NCI-H1048 (cell line): ENCODE measurements at regions not wholly inside any gene's neighbourhood (a gene's known extent, or its start where the extent isn't known, plus 50 kb on each side); places are given as distances from the start of the nearest gene placed in this dataset.
"Not testable (repeated sequence)": the region's sequence is repeated elsewhere in the genome, so short reads cannot be mapped to it uniquely, and the experiment has no call there.

Source experiments
- DNase-seq: peaks from one replicate; lab custom pipeline; 2025; lab: John Stamatoyannopoulos, UW

- DNase-seq, result no peak
Measured at GRCh38 chr6:164107297-164107995, 692.9 kb downstream of the QKI start.

DNA sequence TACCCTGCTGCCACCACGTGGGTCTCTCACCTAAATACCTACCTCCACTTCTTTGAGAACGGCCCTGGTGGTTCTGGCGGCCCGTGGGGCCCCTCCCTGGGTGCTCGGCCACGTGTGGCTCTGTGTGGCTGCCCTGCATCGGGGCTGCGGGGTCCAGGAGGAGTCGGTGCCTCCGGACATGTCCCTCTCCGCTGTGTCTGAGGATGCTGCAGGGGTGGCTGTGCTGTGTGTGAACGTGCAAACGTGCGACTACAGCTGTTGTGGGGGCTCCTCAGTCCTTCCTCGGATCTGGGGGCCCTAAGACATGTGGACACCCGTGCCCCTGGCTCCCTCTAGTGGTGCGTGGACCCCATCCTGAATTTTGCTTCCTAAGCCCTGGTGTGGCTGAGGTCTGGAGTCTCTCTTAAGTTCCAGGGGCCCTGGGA is 691.8 kb downstream of the QKI start:
- no peak for DNase-seq

GRCh38 chr6:164105705-164106104 is 691.2 kb downstream of the QKI start:
- DNase-seq, result no peak

DNA sequence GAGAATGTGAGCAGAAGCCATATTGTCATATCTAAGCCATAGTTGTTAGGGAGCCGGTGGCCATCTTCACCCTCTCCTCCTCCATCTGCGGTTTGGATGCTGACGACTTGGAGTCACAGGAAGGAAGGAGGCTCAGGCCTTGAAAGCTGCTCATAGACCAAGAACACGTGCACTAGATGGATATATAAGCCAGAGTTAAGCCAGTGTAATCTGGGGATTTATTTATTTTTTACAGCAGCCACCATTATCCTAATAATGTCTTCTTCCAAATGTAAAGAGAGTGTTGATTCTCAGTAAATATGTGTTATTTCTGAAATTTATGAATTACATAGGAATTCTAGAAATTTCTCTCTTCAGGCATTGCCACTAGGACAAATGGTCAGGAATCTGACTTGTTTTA is 689.9 kb downstream of the QKI start:
- no peak for DNase-seq

GRCh38 chr6:164102693-164103092 is 688.2 kb downstream of the QKI start:
- no peak for DNase-seq

DNA sequence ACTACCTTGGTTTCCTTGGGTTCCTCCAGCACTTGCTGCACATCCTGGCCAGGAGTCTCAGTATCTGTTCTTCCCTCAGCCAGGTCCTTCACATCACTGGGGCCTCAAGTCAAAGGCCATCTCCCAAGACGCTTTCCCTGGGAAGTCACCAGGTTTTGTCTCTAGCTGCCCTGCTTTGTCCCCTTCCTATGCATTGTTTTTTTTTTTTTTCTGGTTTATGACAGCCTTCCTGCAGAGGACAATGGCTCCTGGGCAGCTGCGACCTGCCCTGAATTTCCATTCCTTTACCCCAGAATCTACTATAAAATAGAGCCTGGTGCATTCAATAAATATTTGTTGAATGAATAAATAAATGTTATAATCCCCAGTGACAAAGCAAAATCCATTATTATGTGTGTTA is 687.3 kb downstream of the QKI start:
- no peak for DNase-seq

DNA sequence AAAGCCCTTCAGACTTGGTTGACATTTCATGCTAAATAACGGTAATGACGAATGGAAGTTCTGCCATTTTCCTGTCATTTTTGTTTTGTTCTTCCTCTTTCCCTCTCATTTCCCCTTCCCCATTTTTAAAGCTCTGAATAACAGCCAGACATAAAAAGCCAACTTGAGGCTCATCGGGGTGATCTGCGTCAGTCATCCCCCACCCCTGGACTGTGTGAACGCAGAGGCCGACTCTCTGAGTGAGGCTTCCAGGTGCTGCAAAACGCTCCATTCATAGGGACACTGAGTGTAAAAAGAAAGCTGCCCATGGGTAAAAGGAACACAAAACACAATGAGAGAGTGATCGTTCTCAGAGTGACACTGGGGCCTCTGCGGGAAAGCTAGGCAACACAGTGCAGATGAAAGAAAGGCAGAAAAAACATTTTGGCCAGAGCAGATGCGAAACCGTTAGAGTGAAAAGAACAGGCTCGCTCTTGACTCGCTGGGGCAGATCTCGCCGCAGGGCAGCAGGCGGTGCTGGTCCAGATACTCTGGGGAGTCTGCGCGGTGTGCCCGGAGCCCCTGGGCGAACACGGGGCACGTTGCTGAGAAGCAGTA is 684.8 kb downstream of the QKI start:
- DNase-seq, result no peak

DNA sequence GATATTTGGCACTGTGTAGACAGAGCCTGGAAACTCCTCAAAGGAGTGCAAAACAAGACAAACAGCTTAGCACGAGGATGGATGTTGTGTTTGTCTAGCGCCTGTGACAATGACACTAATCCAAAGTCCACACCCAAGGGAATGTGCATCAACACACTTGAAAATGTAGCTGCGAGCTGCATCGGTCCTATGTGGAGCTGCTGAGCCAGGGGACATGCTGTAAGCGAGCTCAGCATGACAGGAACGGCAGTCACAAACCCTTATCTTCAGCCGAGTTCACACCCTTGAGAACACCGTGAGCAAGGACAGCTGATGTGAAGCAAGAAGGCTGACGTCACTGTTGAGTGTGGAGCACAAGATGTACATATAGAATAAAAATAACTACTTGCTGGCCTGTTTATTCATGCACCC is 684.3 kb downstream of the QKI start:
- no peak for DNase-seq

DNA sequence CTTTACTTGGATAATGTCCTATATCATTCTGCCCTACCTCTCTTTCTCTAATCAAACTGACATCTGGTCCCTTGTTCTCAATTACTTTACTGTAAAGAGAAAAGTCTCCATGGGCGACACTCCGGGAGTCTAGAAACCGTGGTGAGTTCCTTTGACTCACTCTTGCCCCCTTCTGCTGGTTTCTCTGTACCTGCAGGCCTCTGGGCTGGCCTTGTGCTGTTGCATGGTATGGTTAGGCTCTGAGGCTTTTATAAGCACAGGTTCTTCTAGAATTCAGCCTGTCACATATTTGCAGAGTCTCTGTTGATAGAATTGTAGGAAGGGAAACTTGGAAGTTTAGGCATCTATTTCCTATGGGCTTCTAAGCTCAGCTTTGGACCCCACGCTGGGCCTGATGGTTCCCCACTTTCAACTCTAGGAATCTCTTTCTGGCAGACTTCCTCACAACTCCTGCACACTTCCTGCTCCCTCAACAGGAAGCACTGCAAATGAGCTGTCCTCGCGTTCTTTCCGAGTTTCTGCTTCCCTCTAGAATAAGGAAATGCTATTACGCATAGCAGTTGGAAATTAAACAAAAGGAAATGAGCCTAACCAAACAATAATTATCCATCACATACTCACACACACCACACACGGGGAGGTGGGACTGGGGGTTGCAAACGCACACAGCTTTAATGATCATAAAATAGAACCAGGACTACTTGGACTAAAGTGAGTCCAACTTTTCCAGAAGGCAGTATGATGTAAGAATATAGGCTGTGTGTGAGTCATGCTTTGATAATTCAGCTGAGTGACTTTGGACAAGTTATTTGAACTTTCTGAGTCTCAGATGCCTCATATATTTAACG is 683.3 kb downstream of the QKI start:
- DNase-seq, result no peak

DNA sequence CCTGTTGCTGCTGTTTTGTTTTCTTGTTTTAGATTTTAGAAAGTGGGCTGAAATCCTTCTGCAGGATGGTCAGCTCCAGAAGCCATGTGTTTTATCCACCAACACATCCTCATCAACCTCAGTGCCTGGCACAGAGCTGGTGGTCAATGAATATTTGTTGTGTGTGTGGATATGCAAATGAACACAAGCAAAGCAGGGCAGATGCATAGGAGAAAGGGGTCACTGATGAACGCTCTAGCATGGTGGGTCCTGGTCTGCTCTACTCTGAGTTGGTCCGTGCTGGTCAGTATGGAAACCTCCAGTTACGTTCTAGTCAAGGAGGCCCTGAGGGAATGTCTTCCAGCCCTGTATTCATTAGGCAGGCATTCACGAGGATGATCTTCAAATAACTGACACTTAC is 682.5 kb downstream of the QKI start:
- DNase-seq, result no peak

GRCh38 chr6:164095056-164095455 is 680.5 kb downstream of the QKI start:
- no peak for DNase-seq

- no peak for DNase-seq
Measured at GRCh38 chr6:164087870-164088269, 673.4 kb downstream of the QKI start.

GRCh38 chr6:164087211-164087610 is 672.7 kb downstream of the QKI start:
- DNase-seq, result no peak

DNA sequence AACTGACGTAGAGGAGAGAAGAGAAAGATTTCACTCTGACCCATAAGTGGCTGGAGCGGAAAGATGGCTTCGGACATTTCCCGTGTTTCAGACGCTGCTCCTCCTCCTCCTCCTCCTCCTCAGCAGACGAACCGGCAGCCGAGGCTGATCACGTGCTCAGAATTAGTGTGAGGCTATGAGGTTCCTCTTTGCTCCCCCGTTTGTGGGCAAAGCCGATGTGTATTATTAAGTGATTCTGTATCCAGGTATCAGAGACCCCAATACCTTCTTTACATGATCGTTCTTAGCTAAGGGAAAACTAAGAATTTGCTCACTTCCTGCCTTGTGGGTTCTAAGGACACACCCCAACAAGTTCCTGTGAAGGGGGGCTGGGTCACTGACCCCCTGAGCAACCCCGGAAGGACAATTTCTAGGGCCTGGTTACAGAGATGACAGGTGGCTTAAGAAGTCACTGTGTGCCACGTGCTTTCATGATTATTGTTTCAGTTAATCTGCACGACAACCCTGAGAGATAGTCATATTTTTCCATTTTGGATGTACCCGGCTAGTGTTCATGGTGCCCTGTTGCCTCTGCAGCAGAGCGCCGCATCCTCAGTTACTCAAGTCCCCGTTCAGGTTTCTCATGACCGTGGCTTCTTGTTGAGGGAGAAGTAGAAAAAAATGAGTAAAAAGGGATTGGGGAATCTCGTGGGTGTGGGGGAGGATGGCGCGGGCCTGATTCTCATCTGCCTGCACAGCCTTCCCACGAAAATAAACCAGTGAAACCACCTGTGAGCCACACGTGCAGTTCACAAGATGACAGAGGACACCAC is 671.8 kb downstream of the QKI start:
- no peak for DNase-seq

DNA sequence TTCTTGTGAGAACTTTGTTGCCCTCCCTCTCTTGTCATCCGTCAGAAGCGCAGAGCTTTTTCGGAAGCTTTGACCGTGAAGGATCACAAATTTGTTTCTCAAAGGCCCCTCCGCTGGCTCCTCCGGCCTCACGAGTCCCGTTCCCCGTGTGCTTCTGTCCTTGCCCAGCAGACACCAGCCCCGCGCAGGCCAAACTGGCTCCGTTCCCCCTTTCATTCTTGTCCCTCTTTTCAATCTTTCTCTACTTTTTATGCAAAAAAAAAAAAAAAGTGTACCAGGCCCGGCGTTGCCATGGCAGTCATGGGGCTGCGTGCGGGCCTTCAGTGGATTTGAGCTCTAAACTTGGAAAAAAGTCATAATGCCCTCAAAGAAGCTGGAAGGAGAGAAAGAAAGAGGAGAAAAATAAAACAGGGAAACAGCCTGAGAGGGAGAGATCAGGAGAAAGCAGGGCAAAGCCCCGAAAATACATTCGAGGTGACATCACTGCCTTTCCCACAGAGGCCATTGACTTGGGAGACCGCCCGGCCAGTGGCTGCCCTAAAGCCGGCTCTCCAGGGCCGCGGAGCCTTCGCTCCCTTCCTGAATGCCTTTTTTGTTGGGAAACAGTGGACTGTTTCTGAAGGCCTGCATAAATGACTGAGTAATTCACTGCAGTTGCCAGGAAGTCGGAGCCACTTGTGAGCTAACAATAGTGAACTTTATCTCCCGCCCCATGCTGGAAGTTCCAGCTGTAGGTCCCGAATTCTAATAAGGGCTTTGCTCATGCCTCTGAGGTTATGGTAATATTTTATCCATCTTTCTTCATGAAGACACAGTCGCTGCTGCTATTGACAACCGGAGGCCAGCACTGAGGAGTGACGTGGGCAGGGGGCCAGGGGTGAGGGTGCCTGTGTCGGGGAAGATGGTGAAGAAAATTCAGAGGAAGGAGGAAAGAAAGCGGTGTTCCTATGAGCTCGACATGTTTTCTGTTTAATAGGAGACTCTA is 670.9 kb downstream of the QKI start:
- no peak for DNase-seq

GRCh38 chr6:164079275-164079600 is 664.7 kb downstream of the QKI start:
- DNase-seq, result no peak

DNA sequence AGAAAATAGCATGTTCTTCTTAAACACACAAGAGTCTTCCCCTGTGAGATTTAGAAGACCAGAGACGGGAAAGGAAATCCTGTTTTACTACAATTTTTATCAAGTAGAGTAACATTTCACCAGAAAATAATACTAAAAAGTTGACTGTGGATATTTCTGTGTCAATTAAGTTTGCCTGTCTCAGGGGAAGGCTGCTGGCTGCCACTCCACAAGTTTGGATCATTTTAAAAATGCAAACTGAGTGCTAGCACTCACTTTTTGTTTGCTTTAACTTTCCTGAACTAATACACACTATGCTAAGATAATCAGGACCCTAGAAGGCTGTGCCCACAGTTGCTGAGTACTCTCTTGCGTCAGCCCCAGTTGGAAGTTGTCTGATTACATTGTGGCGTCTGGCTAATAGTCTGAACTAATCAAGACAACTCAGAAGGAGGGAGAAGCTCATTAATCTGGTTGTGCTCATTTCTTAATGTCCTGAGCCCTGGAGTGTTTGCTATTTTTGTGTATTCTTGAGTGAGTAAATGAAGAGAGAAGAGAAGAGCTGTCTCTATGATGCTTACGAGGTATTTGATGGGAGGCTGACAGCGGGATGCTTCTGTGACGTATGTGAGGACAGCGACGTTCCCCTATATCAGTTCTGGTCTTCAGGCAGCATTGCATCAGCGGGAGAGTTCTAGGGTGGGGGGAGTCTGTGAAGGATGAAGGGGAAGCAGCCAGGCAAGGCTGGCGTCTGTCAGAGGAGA is 664.2 kb downstream of the QKI start:
- no peak for DNase-seq

GRCh38 chr6:164076818-164077532 is 662.5 kb downstream of the QKI start:
- DNase-seq, result not testable (repeated sequence)

- no peak for DNase-seq
Measured at GRCh38 chr6:164075981-164076615, 661.6 kb downstream of the QKI start.
